SK-N-SH (cell line): ENCODE measurements at regions not wholly inside any gene's neighbourhood (a gene's known extent, or its start where the extent isn't known, plus 50 kb on each side); places are given as distances from the start of the nearest gene placed in this dataset.

Experiments
- CTCF ChIA-PET: fragments of 300-600, 350-600 bp; formaldehyde crosslinking; extraction: SDS; loops from one replicate; lab custom pipeline; 2021; lab: Yijun Ruan, JAX
- POLR2A ChIA-PET: fragments of 350-600 bp; sonication (Branson Sonifier 250); formaldehyde crosslinking; extraction: SDS; loops from one replicate; lab custom pipeline; 2020; ENCODE audit warnings: antibody characterized with exemption, inconsistent platforms; lab: Yijun Ruan, JAX
- DNase-seq: peaks from one replicate; pipeline ENCODE4 v3.0.0; 2012
- H2AFZ ChIP-seq: fragments of 200-600 bp; sonication (generic); 2 replicates; pipeline ENCODE4 v1.8.1; 2016; ENCODE audit warnings: antibody characterized with exemption, mild to moderate bottlenecking, low read depth
- H3F3A ChIP-seq: fragments of 200-600 bp; sonication (generic); replicated peaks from 2 replicates; pipeline ENCODE3; 2016; ENCODE audit warnings: antibody characterized with exemption, mild to moderate bottlenecking; ENCODE audit not compliant: insufficient read depth
- H3K27ac ChIP-seq, 2 experiments: fragments of 200-500 bp in 1 of 2; fragments of 200-600 bp in 1 of 2; sonication (Bioruptor generic) in 1 of 2; sonication (generic), shearing (Covaris generic) in 1 of 2; 2 replicates each; pipeline versions ENCODE4 v1.5.1 to v1.6.1; 2014 to 2016; ENCODE audit warnings: low read depth in 2 of 2, inconsistent platforms in 1 of 2, low read length in 1 of 2, mild to moderate bottlenecking in 1 of 2, mixed read lengths in 1 of 2
- H3K27me3 ChIP-seq: fragments of 200-600 bp; sonication (generic), shearing (Covaris generic); 2 replicates; pipeline ENCODE4 v1.6.1; 2016; ENCODE audit warnings: mixed run types; ENCODE audit not compliant: insufficient read depth
- H3K36me3 ChIP-seq, 2 experiments: fragments of 200-500 bp in 1 of 2; fragments of 200-600 bp in 1 of 2; sonication (Bioruptor generic) in 1 of 2; sonication (generic) in 1 of 2; replicated peaks in 1 of 2; 2 replicates each; pipeline versions ENCODE3 to v1.5.1; 2014 to 2016; ENCODE audit warnings: low read length in 1 of 2, mild to moderate bottlenecking in 1 of 2; ENCODE audit not compliant: insufficient read depth in 2 of 2, control insufficient read depth in 1 of 2
- H3K4me1 ChIP-seq, 2 experiments: fragments of 200-500 bp in 1 of 2; fragments of 200-600 bp in 1 of 2; sonication (Bioruptor generic) in 1 of 2; sonication (generic), shearing (Covaris generic) in 1 of 2; 2 replicates each; pipeline versions ENCODE4 v1.5.1 to v1.6.1; 2014 to 2016; ENCODE audit warnings: low read depth in 1 of 2, low read length in 1 of 2, mixed run types in 1 of 2; ENCODE audit not compliant: insufficient read depth in 2 of 2, control insufficient read depth in 1 of 2
- H3K4me2 ChIP-seq: fragments of 200-600 bp; sonication (generic), shearing (Covaris generic); 2 replicates; pipeline ENCODE4 v1.6.1; 2017; ENCODE audit warnings: mixed run types
- H3K4me3 ChIP-seq, 2 experiments: fragments of 200-500 bp in 1 of 2; fragments of 200-600 bp in 1 of 2; sonication (Bioruptor generic) in 1 of 2; sonication (generic), shearing (Covaris generic) in 1 of 2; 2 replicates each; pipeline versions ENCODE4 v1.5.1 to v1.8.1; 2014 to 2016; ENCODE audit warnings: low read depth in 2 of 2, inconsistent platforms in 1 of 2, low read length in 1 of 2, mild to moderate bottlenecking in 1 of 2, mixed read lengths in 1 of 2, moderate library complexity in 1 of 2
- H3K79me2 ChIP-seq: fragments of 200-600 bp; sonication (generic); 2 replicates; pipeline ENCODE4 v1.8.1; 2017; ENCODE audit warnings: mild to moderate bottlenecking; ENCODE audit not compliant: insufficient read depth
- H3K9ac ChIP-seq: fragments of 200-600 bp; sonication (generic); 2 replicates; pipeline ENCODE4 v1.6.1; 2017; ENCODE audit warnings: mixed run types
- H3K9me2 ChIP-seq: fragments of 200-600 bp; sonication (generic); 2 replicates; pipeline ENCODE4 v1.6.1; 2017; ENCODE audit warnings: mixed run types
- H3K9me3 ChIP-seq: fragments of 200-600 bp; sonication (generic); 2 replicates; pipeline ENCODE4 v1.6.1; 2017; ENCODE audit warnings: mixed run types, mild to moderate bottlenecking, moderate library complexity
- H4K20me1 ChIP-seq: fragments of 200-600 bp; sonication (generic); 2 replicates; pipeline ENCODE4 v1.6.1; 2017; ENCODE audit warnings: mild to moderate bottlenecking, mixed run types; ENCODE audit not compliant: insufficient read depth
- CHD2 ChIP-seq: fragments of 150-350 bp; IDR thresholded peaks from 2 replicates; pipeline ENCODE4 v1.6.1; 2018; ENCODE audit warnings: low read length; ENCODE audit not compliant: partially characterized antibody
- CTCF ChIP-seq: fragments of 200-600 bp; sonication (generic); IDR thresholded peaks from 2 replicates; pipeline ENCODE4 v1.6.1; 2017; ENCODE audit warnings: antibody characterized with exemption, mild to moderate bottlenecking, moderate library complexity
- FOXM1 ChIP-seq: IDR thresholded peaks from 2 replicates; pipeline ENCODE4 v1.4.0; 2012; ENCODE audit warnings: low read depth, mild to moderate bottlenecking
- GABPA ChIP-seq: IDR thresholded peaks from 2 replicates; pipeline ENCODE4 v1.4.0; 2012; ENCODE audit warnings: low read depth, mild to moderate bottlenecking
- GATA2 ChIP-seq: sonication (generic); formaldehyde crosslinking; IDR thresholded peaks from 2 replicates; pipeline ENCODE4 v1.5.0; 2020; ENCODE audit warnings: mild to moderate bottlenecking, missing genetic modification reagents
- JUND ChIP-seq: IDR thresholded peaks from 2 replicates; pipeline ENCODE4 v1.4.0; 2012
- MEF2A ChIP-seq: IDR thresholded peaks from 2 replicates; pipeline ENCODE4 v1.4.0; 2012; ENCODE audit warnings: low read depth, borderline replicate concordance
- MXI1 ChIP-seq: IDR thresholded peaks from 2 replicates; pipeline ENCODE4 v1.6.1; 2012; ENCODE audit warnings: mild to moderate bottlenecking, low read depth, low read length, improper control_type of control experiment
- NRF1 ChIP-seq: IDR thresholded peaks from 2 replicates; pipeline ENCODE4 v1.6.1; 2012; ENCODE audit warnings: low read depth, mild to moderate bottlenecking, low read length
- PBX3 ChIP-seq: IDR thresholded peaks from 2 replicates; pipeline ENCODE4; 2012
- RAD21 ChIP-seq: IDR thresholded peaks from 2 replicates; pipeline ENCODE4 v1.6.1; 2012; ENCODE audit warnings: mild to moderate bottlenecking, low read length
- RFX5 ChIP-seq: IDR thresholded peaks from 2 replicates; pipeline ENCODE4 v1.6.1; 2012; ENCODE audit warnings: mild to moderate bottlenecking, improper control_type of control experiment, low read length
- SMC3 ChIP-seq: IDR thresholded peaks from 2 replicates; pipeline ENCODE4 v1.6.1; 2012; ENCODE audit warnings: low read depth, low read length, improper control_type of control experiment
- TCF12 ChIP-seq: IDR thresholded peaks from 2 replicates; pipeline ENCODE4 v1.4.0; 2012
- TEAD4 ChIP-seq: IDR thresholded peaks from 2 replicates; pipeline ENCODE4 v1.4.0; 2012; ENCODE audit warnings: mild to moderate bottlenecking, borderline replicate concordance; ENCODE audit not compliant: insufficient read depth
- USF1 ChIP-seq: IDR thresholded peaks from 2 replicates; pipeline ENCODE4 v1.4.0; 2012; ENCODE audit warnings: low read depth, borderline replicate concordance
- WGBS: methylation state at CpG from one replicate; pipeline ENCODE4 v1.1.6; 2017; ENCODE audit warnings: low lambda C conversion rate; 5-methylcytosine and 5-hydroxymethylcytosine counted together
- TF ChIP-seq, protein P1 (sequence below): IDR thresholded peaks from 2 replicates; pipeline ENCODE4 v1.6.1; 2012; ENCODE audit warnings: mild to moderate bottlenecking, low read depth, low read length, moderate library complexity
- TF ChIP-seq, protein P2 (sequence below): fragments of 150-350 bp; IDR thresholded peaks from 2 replicates; pipeline ENCODE4 v1.6.1; 2016; ENCODE audit warnings: mild to moderate bottlenecking, low read depth, low read length

DNA sequence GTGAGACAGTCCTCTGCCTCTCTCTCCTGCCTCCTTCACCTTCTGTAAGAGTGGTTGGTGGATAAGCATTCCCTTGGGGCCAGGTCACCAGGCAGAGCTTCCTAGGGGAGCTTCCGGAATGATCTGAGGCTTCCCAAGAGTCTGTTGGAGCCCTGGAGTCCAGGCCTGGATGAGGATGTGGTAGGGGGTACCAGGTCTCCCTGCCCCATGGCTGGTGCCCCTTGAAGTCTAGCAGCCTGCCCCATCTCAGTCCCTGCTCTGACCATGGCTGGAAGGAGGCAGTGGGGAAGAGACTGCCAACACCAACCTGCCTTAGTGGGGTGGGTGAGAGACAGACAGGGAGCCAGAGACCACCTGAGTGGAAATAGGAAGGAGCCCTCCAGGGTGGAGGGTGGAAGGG is 1316.9 kb downstream of the UQCRFS1 start:
- Histone ChIP-seq H3K27me3 (no peaks in the 10 kb centered on the region), H3K9me2 (no peaks in the 10 kb centered on the region), H3K9me3 (no peaks in the 10 kb centered on the region), H3K27ac (no peak overlapping the region), H3K79me2 (no peaks in the 10 kb centered on the region), H3K9ac (no peak overlapping the region), H3K4me1 (no peaks in the 10 kb centered on the region), H3F3A (no peaks in the 10 kb centered on the region), H3K4me3 (no peak overlapping the region), H3K4me2 (no peak overlapping the region), H3K36me3 (no peaks in the 10 kb centered on the region), H2AFZ (no peak overlapping the region), H4K20me1 (no peaks in the 10 kb centered on the region)
- CTCF ChIA-PET, result interaction anchor here (1.4 kb wide), 1 partner anchor 12 kb away, joined by 3 read pairs; no protein-coding TSS in a partner anchor
- POLR2A ChIA-PET, result no interaction called here
- 0% methylated on average over 1 of the region's 1 CpG for WGBS
- TF ChIP-seq JUND, result no peak
- no peak for TF ChIP-seq CHD2
- TF ChIP-seq MEF2A, result no peak
- TF ChIP-seq USF1, result no peak
- no peak for TF ChIP-seq TCF12
- TF ChIP-seq RFX5, result no peak
- TF ChIP-seq SMC3, result no peak
- no peak for DNase-seq

- H3K27ac ChIP-seq, result no peak overlapping the region
- no peak overlapping the region for H3K4me2 ChIP-seq
- H3K79me2 ChIP-seq, result no peaks in the 10 kb centered on the region
- H2AFZ ChIP-seq, result no peak overlapping the region
- no peaks in the 10 kb centered on the region for H3F3A ChIP-seq
- no peaks in the 10 kb centered on the region for H3K36me3 ChIP-seq
- POLR2A ChIA-PET, result no interaction called here
- 2% methylated on average over 11 of the region's 12 CpGs for WGBS
- H3K9me3 ChIP-seq, result no peaks in the 10 kb centered on the region
- no peaks in the 10 kb centered on the region for H3K4me1 ChIP-seq
- H3K4me3 ChIP-seq, result no peak overlapping the region
- TF ChIP-seq, protein P1, sequence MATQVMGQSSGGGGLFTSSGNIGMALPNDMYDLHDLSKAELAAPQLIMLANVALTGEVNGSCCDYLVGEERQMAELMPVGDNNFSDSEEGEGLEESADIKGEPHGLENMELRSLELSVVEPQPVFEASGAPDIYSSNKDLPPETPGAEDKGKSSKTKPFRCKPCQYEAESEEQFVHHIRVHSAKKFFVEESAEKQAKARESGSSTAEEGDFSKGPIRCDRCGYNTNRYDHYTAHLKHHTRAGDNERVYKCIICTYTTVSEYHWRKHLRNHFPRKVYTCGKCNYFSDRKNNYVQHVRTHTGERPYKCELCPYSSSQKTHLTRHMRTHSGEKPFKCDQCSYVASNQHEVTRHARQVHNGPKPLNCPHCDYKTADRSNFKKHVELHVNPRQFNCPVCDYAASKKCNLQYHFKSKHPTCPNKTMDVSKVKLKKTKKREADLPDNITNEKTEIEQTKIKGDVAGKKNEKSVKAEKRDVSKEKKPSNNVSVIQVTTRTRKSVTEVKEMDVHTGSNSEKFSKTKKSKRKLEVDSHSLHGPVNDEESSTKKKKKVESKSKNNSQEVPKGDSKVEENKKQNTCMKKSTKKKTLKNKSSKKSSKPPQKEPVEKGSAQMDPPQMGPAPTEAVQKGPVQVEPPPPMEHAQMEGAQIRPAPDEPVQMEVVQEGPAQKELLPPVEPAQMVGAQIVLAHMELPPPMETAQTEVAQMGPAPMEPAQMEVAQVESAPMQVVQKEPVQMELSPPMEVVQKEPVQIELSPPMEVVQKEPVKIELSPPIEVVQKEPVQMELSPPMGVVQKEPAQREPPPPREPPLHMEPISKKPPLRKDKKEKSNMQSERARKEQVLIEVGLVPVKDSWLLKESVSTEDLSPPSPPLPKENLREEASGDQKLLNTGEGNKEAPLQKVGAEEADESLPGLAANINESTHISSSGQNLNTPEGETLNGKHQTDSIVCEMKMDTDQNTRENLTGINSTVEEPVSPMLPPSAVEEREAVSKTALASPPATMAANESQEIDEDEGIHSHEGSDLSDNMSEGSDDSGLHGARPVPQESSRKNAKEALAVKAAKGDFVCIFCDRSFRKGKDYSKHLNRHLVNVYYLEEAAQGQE, result no peak
- TF ChIP-seq, protein P2, sequence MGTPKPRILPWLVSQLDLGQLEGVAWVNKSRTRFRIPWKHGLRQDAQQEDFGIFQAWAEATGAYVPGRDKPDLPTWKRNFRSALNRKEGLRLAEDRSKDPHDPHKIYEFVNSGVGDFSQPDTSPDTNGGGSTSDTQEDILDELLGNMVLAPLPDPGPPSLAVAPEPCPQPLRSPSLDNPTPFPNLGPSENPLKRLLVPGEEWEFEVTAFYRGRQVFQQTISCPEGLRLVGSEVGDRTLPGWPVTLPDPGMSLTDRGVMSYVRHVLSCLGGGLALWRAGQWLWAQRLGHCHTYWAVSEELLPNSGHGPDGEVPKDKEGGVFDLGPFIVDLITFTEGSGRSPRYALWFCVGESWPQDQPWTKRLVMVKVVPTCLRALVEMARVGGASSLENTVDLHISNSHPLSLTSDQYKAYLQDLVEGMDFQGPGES, result no peak
- TF ChIP-seq GABPA, result no peak
- no peak for TF ChIP-seq GATA2 (CRISPR knock-in tag)
- TF ChIP-seq PBX3, result no peak
- no peak for TF ChIP-seq RAD21
- TF ChIP-seq NRF1, result no peak
- TF ChIP-seq TEAD4, result no peak
- no peak for TF ChIP-seq CTCF
- TF ChIP-seq MXI1, result no peak
- TF ChIP-seq FOXM1, result no peak
- TF ChIP-seq, all 33 proteins: peak for 0
- no peaks in the 10 kb centered on the region for H4K20me1 ChIP-seq
- no peaks in the 10 kb centered on the region for H3K9me2 ChIP-seq
- CTCF ChIA-PET, result interaction anchor here (1.4 kb wide), 1 partner anchor 13 kb away, joined by 3 read pairs; no protein-coding TSS in a partner anchor
- DNase-seq, result no peak
- no peaks in the 10 kb centered on the region for H3K27me3 ChIP-seq
- H3K9ac ChIP-seq, result no peak overlapping the region
Measured at GRCh38 chr19:27894906-27895754, 1317.8 kb downstream of the UQCRFS1 start.
